LHCN-M2 (cell line): ENCODE measurements at regions not wholly inside any gene's neighbourhood (a gene's known extent, or its start where the extent isn't known, plus 50 kb on each side); places are given as distances from the start of the nearest gene placed in this dataset.

Experiments used
- DNase-seq: peaks from one replicate; pipeline ENCODE4 v3.0.0-alpha.2; 2012; ENCODE audit warnings: low read depth

DNA sequence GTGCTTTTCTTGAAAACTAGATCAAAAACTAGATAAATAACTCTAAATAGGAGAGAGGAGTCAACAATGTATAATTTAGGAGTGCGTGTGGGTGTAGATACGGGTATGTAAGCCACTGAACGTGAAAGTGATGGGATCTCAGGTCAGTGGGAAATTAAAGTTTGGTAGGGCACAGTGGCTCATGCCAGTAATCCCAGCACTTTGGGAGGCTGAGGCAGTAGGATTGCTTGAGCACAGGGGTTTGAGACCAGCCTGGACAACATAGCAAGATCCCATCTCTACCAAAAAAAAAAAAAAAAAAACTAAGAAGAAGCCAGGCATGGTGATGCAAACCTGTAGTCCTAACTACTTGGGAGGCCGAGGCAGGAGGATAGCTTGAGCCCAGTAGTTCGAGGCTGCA, 247.1 kb downstream of the ANAPC1 start:
- no peak for DNase-seq

DNA sequence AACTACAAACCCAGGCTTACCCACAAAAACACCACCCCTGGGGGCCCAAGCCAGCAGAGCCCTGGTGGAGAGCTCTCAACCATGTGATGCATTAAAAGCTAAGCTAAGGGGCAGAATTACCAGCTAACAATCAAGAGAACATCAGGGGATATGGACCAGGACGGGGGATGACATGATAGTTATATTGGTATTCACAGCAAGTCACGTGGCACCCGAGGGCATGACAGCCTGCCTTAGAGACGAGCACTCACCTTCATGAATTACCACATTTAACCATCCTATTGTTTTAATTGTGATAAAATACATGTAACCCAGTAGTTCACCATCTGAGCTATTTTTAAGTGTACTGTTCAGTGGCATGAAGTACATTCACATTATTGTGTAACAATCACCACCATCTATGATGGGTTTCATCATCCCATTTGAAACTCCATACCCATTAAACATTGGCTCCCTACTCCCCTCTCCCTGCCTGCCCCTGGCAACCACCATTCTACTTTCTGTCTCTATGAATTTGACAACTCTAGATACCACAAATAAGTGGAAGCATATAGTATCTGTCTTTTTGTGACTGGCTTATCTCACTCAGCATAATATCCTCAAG, 245.6 kb downstream of the ANAPC1 start:
- no peak for DNase-seq

DNA sequence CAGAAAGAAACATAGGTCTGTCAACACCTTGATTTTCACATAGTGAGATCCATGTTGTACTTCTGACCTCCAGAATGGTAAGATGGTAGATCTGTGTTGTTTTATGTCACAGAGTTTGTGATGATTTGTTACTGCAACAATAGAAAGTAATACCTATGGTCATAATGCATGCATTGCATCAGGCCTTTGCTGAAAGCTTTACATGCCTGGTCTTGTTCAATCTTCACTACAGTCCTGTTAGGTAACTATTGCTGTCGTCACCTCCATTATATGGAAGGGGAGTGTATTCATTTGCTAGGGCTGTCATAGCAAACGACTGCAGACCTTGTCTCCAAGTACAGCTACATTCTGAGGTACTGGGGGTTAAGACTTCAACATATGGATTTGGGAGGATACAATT, 243.5 kb downstream of the ANAPC1 start:
- DNase-seq = no peak

DNA sequence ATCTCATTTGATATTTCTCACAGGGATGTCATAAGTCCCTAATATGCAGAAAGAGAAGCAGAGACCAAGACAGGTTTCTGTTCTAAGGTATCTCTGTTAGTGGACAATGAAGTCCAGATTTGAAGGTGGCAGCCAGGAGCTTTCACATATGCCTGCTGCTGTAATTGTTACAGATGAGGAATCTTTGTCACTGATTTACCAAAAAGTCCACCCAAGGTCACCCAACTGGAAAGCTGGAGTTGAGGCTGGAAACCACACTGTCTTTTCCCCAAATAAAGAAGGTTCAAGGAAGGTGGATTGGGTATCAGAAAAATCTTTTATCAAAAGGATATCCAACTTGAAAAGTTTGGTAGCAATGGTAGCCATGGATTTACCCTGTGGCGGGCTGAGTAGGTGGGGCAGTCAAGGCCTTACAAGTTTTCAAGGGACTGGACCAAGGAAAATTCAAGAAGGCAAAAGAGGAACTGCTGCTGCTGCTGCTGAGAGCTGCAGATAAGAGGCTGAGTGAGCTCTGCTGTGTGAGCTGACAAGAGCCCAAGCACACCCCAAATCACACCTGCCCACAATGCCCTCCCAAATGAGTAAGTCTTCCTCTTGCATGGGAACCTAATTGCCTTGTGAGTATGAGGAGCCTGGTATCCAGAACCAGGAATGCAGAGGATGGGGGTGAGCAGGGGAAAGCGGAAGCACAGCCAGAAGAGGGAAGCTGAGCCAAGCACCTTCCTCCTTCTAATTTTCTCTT, 241.2 kb downstream of the ANAPC1 start:
- DNase-seq = no peak

DNA sequence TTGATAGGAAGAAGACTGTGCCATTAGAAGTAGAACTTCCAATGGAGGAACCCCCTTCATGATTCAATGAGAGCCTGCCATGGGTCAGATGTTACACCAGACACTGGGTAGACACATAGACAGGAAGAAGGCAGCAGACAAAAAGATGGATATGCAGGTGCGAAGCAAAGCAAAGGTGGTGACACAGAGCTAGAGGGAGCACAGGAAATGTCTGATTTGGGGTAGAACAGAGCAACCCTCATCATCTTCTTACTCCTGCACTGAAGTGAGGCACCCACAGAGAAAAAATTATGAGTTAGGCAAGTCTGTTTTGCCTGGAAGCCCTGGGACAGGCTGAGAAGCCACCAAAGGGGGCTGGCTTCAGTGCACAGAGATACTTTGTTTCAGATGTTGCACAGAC, 240.2 kb downstream of the ANAPC1 start:
- DNase-seq = no peak

DNA sequence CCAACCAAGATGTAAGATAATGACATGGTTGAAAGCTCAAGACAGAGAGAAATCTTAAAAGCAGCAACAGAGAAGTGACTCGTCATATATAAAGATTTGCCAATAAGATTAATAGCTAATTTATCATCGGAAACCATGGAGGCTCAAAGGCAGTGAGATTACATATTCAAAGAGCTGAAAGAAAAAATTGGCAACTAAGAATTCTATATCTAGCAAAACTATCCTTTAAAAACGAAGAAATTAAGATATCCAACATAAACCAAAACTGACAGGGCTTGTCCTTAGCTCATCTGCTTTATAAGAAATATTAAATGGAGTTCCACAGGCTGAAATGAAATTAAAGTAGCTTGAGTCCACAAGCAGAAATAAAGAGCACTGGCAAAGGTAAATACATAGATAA, 236.6 kb downstream of the ANAPC1 start:
- DNase-seq = no peak

DNA sequence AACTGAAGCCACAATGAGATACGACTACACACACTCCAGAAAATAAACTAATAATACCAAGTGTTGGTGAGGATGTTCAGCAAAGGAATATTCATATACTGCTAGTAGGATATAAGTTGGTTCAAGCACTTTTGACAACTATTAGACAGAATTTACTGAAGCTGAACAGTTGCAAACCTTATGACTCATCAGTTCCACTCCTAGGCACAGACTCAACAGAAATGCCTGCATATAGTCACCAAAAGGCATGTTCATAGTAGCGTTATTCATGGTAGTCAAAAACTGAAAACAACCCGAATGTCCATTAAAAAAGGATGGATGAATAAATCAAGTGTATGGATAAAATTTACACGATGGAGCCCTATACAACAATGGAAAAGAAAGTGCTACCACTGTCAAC, 232.0 kb downstream of the ANAPC1 start:
- no peak for DNase-seq

DNA sequence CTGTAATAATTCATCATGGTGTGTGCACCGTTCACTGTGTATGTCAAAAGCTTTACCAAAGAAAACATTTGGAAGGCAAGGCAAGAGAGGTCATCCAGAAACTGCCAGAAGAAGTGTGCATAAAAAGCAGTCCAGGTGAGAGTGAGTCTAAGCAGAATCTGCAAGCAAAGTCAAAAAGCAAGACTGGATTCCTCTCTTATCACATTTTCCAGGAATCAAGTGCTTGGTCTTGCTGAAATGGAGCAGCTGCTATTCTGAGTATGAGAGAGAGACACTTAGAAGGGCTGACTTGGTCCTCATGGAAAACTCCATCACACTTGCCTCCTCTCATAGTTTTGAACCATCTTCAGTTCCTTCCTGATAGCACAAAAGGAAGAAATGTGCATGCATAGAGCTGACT, 231.3 kb downstream of the ANAPC1 start:
- DNase-seq = no peak

DNA sequence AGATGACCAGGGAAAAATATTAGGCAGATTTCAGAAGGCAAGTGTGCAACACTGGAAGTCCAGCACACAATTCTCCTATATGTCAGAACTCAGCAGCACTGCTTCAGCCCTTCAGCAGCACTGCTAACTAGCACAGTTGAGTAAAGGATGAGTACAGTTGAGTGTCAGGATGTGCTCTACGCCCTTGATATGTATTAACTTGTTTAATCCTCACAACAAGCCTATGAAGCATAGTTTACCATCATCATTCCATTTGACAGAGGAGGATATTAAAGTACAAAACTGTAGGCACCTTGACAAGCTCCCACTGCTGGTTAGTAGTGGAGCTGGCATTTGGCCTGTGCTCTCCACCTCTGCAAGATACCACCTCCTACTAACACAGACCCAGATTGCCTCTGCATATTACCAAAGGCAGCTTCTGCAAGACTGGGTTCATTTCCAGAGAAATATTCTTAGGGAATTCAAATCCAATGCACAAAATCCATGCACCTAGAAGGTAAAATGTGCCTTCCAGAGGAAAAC, 230.8 kb downstream of the ANAPC1 start:
- no peak for DNase-seq

DNA sequence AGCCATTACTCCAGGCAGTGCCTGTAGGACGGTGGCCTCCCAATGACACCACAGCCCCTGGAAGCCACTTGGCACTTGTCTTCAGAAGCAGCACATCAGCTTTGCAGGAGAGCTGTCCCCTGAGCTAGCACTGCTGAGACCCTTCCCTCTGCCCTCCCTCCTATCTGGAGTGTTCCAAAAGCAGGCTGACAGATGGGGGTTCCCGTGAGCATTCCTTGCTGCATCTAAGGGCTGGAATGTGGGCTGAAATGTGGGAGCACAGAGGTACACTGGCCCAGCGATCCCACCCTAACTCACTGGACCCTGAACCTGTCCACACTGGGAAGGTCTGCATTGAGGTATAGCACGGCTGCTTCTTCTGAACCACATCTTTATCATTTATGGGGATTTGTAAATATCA, 230.1 kb downstream of the ANAPC1 start:
- no peak for DNase-seq

DNA sequence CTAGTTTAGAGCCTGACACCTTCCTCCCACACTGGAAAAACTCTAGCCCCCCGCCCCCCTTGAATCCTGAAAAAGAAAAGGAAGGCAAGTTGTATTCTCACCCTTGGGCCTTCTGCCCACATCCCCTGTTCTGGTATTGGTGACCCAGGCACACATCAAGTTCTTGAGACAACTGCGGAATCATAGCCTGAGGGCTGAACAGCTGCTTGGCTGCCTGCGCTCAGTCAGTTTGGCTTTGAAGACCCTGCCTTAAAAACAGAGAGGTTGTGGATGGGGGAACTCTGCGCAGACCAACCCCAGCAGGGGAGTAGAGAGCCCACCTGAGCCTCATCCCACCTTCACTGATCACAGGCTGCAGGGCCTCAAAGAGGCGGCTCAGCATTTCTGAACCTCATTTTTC, 229.2 kb downstream of the ANAPC1 start:
- DNase-seq = no peak

DNA sequence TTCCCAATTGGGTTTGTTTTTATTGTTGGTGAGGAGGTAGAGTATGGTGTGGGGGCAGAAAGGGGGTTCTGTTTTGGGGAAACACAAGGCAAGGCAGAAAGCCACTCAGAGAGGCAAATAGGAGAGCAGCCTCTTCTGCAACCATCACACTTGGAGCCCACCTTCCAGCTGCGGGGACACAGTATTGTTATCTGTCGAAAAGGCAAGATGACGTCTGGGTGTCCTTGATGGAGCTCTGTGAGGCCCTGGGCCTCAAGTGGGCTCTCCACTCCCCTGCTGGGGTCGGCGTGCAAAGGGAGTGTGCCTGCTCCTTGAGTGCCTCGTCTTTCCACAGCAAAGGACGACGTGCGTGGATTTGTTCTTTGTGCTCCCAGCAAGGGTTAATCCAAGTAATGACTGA, 227.6 kb downstream of the ANAPC1 start:
- no peak for DNase-seq

DNA sequence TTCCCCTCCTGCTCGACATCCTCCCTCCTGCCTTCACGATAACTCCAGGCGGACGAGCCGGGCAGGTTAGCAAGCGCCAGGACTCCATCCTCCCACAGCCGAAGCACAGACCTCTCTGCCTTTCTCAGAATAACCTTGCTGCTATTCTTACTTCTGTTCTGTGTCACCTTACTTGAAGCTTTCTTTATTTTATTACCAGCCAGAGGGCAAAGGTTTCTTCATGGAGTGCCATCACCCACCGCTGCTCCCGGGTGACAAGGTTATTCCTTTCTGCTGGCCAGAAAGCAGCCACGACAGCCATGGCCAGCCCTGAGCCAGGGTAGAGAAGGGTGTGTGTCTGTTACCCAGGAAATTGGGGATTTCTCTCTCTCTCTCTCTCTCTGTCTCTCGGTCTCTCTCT, 227.1 kb downstream of the ANAPC1 start:
- DNase-seq = no peak

DNA sequence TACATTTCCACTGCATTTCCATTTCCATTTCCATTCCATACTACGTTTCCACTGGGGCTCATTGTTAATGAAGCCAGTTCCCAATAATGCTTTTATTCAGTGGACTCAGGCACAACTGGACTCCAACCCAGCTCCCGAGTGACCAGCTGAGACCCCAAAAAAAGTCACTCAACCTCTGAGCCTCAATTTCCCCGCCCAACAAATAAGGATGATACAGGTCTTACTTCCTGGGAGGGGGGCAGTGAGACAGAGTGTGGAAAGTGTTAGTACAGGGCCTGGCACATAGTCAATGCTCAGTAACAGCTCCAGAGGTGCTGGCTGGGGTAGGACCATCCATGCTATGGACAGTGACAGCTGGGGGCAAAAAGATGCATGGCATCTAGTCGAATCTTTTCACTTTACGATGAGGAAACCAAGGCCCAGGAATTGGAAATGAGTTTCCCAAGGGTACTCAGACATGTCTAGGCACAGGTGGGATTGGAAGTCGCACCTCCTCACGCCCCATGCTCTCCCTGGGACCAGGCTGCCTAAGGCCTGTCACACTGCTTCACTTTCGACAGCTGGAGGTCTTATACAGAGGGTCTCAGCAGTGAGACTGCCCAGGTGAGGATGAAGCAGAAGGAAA, 226.5 kb downstream of the ANAPC1 start:
- no peak for DNase-seq

DNA sequence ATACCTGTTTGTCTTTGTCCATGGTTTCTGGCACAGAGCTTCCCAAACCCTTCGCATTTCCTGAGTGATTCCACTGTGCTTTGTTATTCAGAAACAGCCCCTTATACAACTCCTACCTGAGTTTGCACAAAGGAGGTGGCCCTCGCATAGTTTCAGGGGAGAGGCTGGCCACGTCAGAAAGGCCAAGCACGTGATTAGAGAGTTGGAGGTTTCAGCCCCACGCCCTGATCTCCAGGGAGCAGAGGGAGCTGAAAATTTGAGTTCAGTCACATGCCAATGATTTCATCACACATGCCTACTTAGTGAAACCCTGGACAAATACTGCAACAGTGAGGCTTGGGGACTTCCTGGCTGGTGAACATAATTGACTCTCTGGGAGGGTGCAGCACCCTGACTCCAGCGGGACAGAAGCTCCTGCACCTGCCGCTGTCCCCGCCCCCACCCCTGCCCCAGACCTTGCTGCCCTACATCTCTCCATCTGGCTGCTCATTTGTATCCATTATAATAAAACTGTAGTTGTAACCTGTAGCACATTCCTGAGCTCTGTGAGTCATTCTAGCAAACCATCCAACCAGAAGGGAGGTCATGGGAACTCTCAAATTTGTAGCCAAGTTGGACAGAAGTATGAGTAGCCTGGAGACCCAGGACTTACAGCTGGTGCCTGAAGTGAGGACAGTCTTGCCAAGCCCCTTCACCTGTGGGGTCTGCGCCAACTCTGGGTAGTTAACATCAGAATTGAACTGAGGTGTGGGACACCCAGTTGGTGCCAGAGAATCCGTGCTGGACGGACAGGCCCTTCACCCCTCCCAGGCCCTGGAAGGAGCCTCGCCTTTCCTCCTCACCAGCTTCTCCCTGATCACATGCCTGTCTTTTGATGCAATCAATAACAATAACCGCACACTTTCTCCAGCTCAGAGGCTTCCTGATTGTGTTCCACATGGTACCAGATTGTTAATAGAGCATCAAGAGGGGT, 224.3 kb downstream of the ANAPC1 start:
- DNase-seq = peak; percentile 77

DNA sequence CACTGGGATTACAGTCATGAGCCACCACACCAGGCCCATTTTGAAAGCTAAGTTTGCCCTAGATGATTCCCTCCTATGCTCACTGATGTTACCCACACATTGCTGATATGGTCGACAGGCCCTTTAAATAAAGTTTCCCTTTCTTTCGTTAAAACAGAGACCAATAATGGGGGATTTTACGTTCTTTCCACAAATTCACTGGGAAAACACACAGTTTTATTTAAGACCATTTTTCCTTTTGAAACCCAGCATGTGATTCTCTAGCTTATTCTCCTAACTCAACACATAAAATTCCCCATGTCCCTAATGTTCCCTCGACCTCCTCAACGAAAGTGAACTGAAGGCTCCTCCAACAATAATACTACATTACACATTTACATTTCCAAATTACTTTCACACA, 223.2 kb downstream of the ANAPC1 start:
- DNase-seq = no peak

DNA sequence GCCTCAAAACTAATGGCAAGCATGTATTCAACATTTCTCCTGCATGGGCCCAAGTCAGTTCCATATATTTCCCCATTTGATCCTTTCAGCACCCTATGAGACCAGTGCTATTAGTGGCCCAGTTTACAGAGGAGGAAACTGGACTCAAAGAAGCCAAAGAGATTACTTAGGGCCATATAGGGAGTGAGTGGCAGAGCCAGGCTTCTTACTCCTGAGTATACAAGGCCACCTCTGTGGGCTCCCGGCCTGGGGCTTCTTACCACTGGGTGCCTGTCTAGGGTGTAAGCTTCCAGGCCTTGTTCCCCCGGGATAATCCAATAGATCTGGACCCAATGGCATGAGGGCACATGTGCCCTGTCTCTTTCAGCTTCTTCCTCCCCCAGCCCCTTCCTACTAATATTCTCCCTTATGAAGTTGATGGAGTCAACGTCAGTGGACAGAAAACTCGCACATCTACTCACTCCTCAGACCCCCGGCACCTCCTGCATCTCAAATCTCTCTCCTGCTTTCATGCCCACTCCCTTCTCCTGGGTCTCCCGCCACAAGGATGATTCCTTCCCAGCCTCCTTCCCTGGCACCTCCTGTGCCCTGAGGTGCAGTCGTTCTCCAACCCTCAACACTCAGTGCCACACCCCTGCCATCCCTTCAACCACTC, 222.6 kb downstream of the ANAPC1 start:
- no peak for DNase-seq

DNA sequence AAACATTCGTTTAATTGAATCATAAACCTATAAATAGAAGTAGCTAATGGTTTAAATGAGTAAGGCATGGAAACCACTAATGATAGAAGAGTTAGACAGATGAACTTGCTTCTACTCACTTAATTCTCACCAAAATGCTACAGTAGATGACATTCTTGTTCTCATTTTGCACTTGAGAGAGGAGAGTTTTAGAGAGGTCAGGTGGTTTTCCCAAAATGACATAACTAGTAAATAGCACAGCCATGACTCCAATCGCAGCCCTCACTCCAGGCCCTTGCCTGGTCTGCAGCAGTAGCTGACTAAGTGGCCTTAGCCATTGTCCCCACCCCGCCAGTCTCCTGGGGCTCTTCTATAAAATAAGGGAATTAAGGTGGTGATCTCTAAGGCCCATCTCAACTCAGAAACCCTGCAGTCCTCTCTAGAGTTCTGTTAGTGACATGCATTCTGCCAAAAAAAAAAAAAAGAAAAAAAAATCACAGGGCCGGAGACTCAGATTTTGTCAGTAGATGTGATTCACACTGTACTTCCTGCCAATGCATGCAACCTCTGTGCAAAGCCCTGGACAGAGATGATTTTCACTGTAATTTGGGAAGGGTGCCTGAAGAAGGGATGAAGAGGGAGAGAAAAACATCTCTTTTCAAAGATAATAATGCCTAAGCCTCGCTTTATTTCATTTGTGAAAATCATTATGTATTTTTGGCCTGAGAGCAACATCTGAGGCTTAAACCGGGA, 221.8 kb downstream of the ANAPC1 start:
- peak; percentile 51 for DNase-seq

DNA sequence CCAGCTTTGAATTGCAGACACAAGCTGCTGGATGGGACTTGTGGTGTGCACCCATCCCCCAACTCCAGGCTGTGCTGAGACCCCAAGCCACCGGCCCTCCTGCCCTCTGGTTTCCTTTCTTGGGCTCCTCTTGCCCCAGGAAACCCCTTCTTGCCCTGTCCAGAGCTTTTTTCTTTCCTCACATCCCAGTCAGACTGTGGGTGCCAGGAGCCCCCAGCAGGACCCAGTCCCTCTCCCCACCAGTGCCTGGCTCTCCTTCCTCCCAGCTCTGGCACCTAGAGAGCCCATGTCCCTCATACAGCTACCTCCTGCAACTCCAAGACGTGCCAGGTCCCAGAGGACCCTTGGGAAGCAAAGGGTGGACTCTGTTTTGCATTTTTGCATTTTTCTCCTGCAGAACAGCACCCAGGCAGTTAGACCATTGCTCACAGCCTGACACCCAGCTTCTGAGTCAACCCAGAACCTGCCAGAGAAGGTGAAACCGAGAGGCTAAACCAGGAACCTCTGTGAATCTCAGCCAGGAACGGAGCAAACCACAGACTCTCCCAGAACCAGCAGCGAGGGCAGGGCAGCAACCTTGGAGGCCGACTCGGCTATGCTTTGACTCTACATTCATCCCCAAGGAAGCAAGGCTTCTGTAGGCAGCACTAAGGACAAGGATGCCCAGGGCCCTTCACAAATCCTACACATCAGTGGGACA, 221.1 kb downstream of the ANAPC1 start:
- no peak for DNase-seq
